Spleen (tissue), 11 donors: ENCODE measurements at regions not wholly inside any gene's neighbourhood (a gene's known extent, or its start where the extent isn't known, plus 50 kb on each side); places are given as distances from the start of the nearest gene placed in this dataset.
A peak's percentile ranks its signal among the peaks of the same experiment; 100 is the strongest.

Experiments
- DNase-seq: peaks from one replicate; pipeline ENCODE4 v3.0.0-alpha.2; 2020
- H3K27ac ChIP-seq, 8 donors: fragments of 200-600 bp; sonication (generic) in 7 of 8; 1 replicate in 4 of 8; 2 replicates in 4 of 8; pipeline versions ENCODE4 v1.5.0 to v1.8.0; 2016 to 2021; ENCODE audit warnings: inconsistent platforms in 4 of 8, mild to moderate bottlenecking in 4 of 8, moderate library complexity in 1 of 8
- H3K27me3 ChIP-seq, 7 donors: fragments of 200-600 bp; sonication (generic) in 6 of 7; replicated peaks in 1 of 7; 1 replicate in 4 of 7; 2 replicates in 3 of 7; pipeline versions ENCODE4 v1.5.0 to v1.8.0; 2016 to 2021; ENCODE audit warnings: inconsistent platforms in 3 of 7, mild to moderate bottlenecking in 1 of 7
- H3K36me3 ChIP-seq, 6 donors: fragments of 200-600 bp; sonication (generic) in 5 of 6; 1 replicate in 4 of 6; 2 replicates in 2 of 6; pipeline versions ENCODE4 v1.5.0 to v1.8.0; 2016 to 2021; ENCODE audit warnings: inconsistent platforms in 2 of 6
- H3K4me1 ChIP-seq, 6 donors: fragments of 200-600 bp; sonication (generic) in 5 of 6; 1 replicate in 3 of 6; 2 replicates in 3 of 6; pipeline versions ENCODE4 v1.5.0 to v1.8.0; 2016 to 2021; ENCODE audit warnings: inconsistent platforms in 3 of 6
- H3K4me3 ChIP-seq, 8 donors: fragments of 200-600 bp; sonication (generic) in 7 of 8; 1 replicate in 4 of 8; 2 replicates in 4 of 8; pipeline versions ENCODE4 v1.5.0 to v1.8.0; 2016 to 2021; ENCODE audit warnings: inconsistent platforms in 4 of 8, mild to moderate bottlenecking in 4 of 8, moderate library complexity in 2 of 8
- H3K9me3 ChIP-seq, 8 donors: fragments of 200-600 bp; sonication (generic) in 7 of 8; 1 replicate in 4 of 8; 2 replicates in 4 of 8; pipeline versions ENCODE4 v1.5.0 to v1.8.0; 2016 to 2021; ENCODE audit warnings: inconsistent platforms in 4 of 8
- CTCF ChIP-seq, 11 experiments: fragments of 200-600 bp in 7 of 11; fragments of 450-650 bp in 4 of 11; sonication (generic) in 4 of 11; IDR thresholded peaks in 8 of 11; conservative IDR thresholded peaks in 3 of 11; 1 replicate in 7 of 11; 2 replicates in 4 of 11; pipeline versions ENCODE4 v1.4.0 to v1.8.0; 2016 to 2021; ENCODE audit warnings: antibody characterized with exemption in 11 of 11, inconsistent platforms in 4 of 11, mild to moderate bottlenecking in 1 of 11
- POLR2A ChIP-seq, 3 donors: fragments of 450-650 bp; IDR thresholded peaks; one replicate each; pipeline ENCODE4 v1.5.1; 2017; ENCODE audit warnings: antibody characterized with exemption in 3 of 3, mild to moderate bottlenecking in 1 of 3
- POLR2AphosphoS5 ChIP-seq, 3 donors: sonication (generic); formaldehyde crosslinking; IDR thresholded peaks; one replicate each; pipeline ENCODE4 v1.5.1; 2017; ENCODE audit warnings: antibody characterized with exemption in 3 of 3
- WGBS, 5 donors: extraction: QIAGEN DNeasy Blood & Tissue Kit in 3 of 5; methylation state at CpG; one replicate each; pipeline versions ENCODE4 v1.1.5 to v1.1.7; 2013 to 2018; 5-methylcytosine and 5-hydroxymethylcytosine counted together
- intact Hi-C: fragments of 100-400 bp; cut with DNase I; formaldehyde crosslinking; loops from one replicate; pipeline ENCODE4 v1.15.0; 2023; ENCODE audit warnings: low total_unique reads
- donor health status: healthy with polysubstance abuse.
- donor health status: DM: no; HTN: no; CAD: no; lungs with moderate emphysema.
- donor health status: DM: no; HTN: no; CAD: no.
- donor health status: Bipolar disorder and iron deficiency.
- donor health status: healthy.
- donor health status: DM: no; HTN: no; CAD: no.
- donor health status: DM: yes; HTN: yes; CAD: no.

- no peaks in the 10 kb centered on the region for H3K27me3 ChIP-seq
- no peak overlapping the region for H3K4me3 ChIP-seq
- DNase-seq, result no peak
- intact Hi-C loops, result no loop called here
- H3K36me3 ChIP-seq, result no peaks in the 10 kb centered on the region
- H3K4me1 ChIP-seq, result no peaks in the 10 kb centered on the region
- H3K27ac ChIP-seq, result no peak overlapping the region
- TF ChIP-seq POLR2AphosphoS5 (IDR thresholded peaks at IDR 0.05) (no peak), CTCF (IDR thresholded peaks at IDR 0.05 in 8 of 11, conservative IDR thresholded peaks at IDR 0.05 in 3 of 11) (no peak), POLR2A (IDR thresholded peaks at IDR 0.05) (no peak)
- peaks cover 0 to 29% (median 25%) of the 10 kb centered on the region in 8 donors for H3K9me3 ChIP-seq
Observed at GRCh38 chr2:144718376-144718775, 198.5 kb upstream of the ZEB2 start.

- Histone ChIP-seq H3K27ac (no peak overlapping the region), H3K9me3 (peaks cover 0 to 29% (median 25%) of the 10 kb centered on the region in 8 donors), H3K4me1 (no peaks in the 10 kb centered on the region), H3K4me3 (no peak overlapping the region), H3K27me3 (no peaks in the 10 kb centered on the region), H3K36me3 (no peaks in the 10 kb centered on the region)
- TF ChIP-seq POLR2AphosphoS5 (IDR thresholded peaks at IDR 0.05) (no peak), CTCF (IDR thresholded peaks at IDR 0.05 in 8 of 11, conservative IDR thresholded peaks at IDR 0.05 in 3 of 11) (no peak), POLR2A (IDR thresholded peaks at IDR 0.05) (no peak)
- intact Hi-C loops, result no loop called here
- 83 to 90% (median 85%) methylated on average over 3 of the region's 3 CpGs for WGBS, 5 donors
- DNase-seq, result no peak
Observed at GRCh38 chr2:144715992-144716391, 196.1 kb upstream of the ZEB2 start.

DNA sequence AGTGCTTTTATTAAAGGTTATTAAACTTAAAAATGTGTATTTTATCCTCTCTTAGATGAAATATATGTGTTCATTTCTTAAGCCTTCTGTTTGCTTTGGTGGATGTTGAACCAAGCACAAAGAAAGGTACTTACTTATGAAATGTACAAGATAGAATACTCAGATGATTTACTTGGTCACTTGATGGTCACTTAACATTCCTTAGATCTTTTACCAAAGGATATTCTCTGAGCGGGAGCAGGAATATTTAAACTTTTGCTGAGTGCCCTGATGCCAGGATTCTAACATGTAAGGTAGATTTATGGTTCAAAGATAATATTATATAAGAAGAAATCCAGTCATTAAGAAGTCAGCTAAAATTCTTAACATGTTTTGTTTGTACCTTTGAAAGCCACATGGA lies 193.5 kb upstream of the ZEB2 start:
- Histone ChIP-seq H3K27ac (no peak overlapping the region), H3K9me3 (peaks cover 0 to 18% (median 16%) of the 10 kb centered on the region in 8 donors), H3K27me3 (no peaks in the 10 kb centered on the region), H3K4me1 (no peaks in the 10 kb centered on the region), H3K36me3 (no peaks in the 10 kb centered on the region), H3K4me3 (no peak overlapping the region)
- intact Hi-C loops, result no loop called here
- TF ChIP-seq POLR2AphosphoS5 (IDR thresholded peaks at IDR 0.05) (no peak), POLR2A (IDR thresholded peaks at IDR 0.05) (no peak), CTCF (IDR thresholded peaks at IDR 0.05 in 8 of 11, conservative IDR thresholded peaks at IDR 0.05 in 3 of 11) (no peak)
- WGBS, 5 donors, result 79 to 98% (median 90%) methylated on average over 1 of the region's 1 CpG
- no peak for DNase-seq

- DNase-seq, result no peak
- H3K9me3 ChIP-seq, result peaks cover 0 to 9% (median 7%) of the 10 kb centered on the region in 8 donors
- H3K27me3 ChIP-seq, result no peaks in the 10 kb centered on the region
- no peaks in the 10 kb centered on the region for H3K36me3 ChIP-seq
- TF ChIP-seq POLR2AphosphoS5 (IDR thresholded peaks at IDR 0.05) (no peak), POLR2A (IDR thresholded peaks at IDR 0.05) (no peak), CTCF (IDR thresholded peaks at IDR 0.05 in 8 of 11, conservative IDR thresholded peaks at IDR 0.05 in 3 of 11) (no peak)
- intact Hi-C loops, result no loop called here
- H3K4me1 ChIP-seq, result no peaks in the 10 kb centered on the region
- H3K4me3 ChIP-seq, result no peak overlapping the region
- H3K27ac ChIP-seq, result peak overlapping the region in 1 of 8 donors; percentile 9
- WGBS, 5 donors, result 72 to 79% (median 77%) methylated on average over 1 of the region's 1 CpG
Observed at GRCh38 chr2:144712550-144712940, 192.6 kb upstream of the ZEB2 start.
